CD14-positive monocyte (primary cell): ENCODE measurements at regions not wholly inside any gene's neighbourhood (a gene's known extent, or its start where the extent isn't known, plus 50 kb on each side); places are given as distances from the start of the nearest gene placed in this dataset.

ENCODE experiments used
- DNase-seq, 3 donors: peaks; one replicate each; pipeline ENCODE4 v3.0.0-alpha.2; 2011 to 2022
- H2AFZ ChIP-seq: 2 replicates; pipeline ENCODE4 v1.6.0; 2012; ENCODE audit warnings: mild to moderate bottlenecking, low read depth, low read length, inconsistent platforms; ENCODE audit not compliant: insufficient read depth, poor library complexity, severe bottlenecking
- H3K27ac ChIP-seq, 2 donors: 1 replicate in 1 of 2; 2 replicates in 1 of 2; pipeline ENCODE4 v1.5.1; 2012 to 2013; ENCODE audit warnings: low read length in 2 of 2, control low read depth in 1 of 2, inconsistent platforms in 1 of 2, low read depth in 1 of 2, mild to moderate bottlenecking in 1 of 2
- H3K27me3 ChIP-seq, 2 donors: one replicate each; pipeline versions ENCODE4 v1.6.0 to v1.6.1; 2011 to 2013; ENCODE audit warnings: low read length in 2 of 2; ENCODE audit not compliant: control insufficient read depth in 2 of 2, insufficient read depth in 2 of 2
- H3K36me3 ChIP-seq, 2 donors: replicated peaks in 1 of 2; 1 replicate in 1 of 2; 2 replicates in 1 of 2; pipeline versions ENCODE4 v1.5.1 to v1.6.1; 2012 to 2013; ENCODE audit warnings: low read length in 2 of 2, control low read depth in 1 of 2, inconsistent platforms in 1 of 2, mild to moderate bottlenecking in 1 of 2; ENCODE audit not compliant: insufficient read depth in 2 of 2, control insufficient read depth in 1 of 2
- H3K4me1 ChIP-seq, 2 donors: 1 replicate in 1 of 2; 2 replicates in 1 of 2; pipeline versions ENCODE4 v1.5.1 to v1.6.1; 2012 to 2013; ENCODE audit warnings: low read length in 2 of 2, control low read depth in 1 of 2, inconsistent platforms in 1 of 2, mild to moderate bottlenecking in 1 of 2, moderate library complexity in 1 of 2; ENCODE audit not compliant: insufficient read depth in 2 of 2, control insufficient read depth in 1 of 2
- H3K4me2 ChIP-seq: replicated peaks from 2 replicates; pipeline ENCODE3; 2012; ENCODE audit warnings: low read length, moderate library complexity, mild to moderate bottlenecking; ENCODE audit not compliant: poor library complexity, severe bottlenecking; ENCODE audit errors: extremely low read depth
- H3K4me3 ChIP-seq, 3 experiments: fragments of 200-600 bp in 1 of 3; sonication (generic) in 1 of 3; replicated peaks in 1 of 3; 1 replicate in 2 of 3; 2 replicates in 1 of 3; pipeline ENCODE4 v1.5.1; 2011 to 2013; ENCODE audit warnings: low read length in 3 of 3, mild to moderate bottlenecking in 3 of 3, control low read depth in 2 of 3, low read depth in 2 of 3, inconsistent platforms in 1 of 3, moderate library complexity in 1 of 3
- H3K79me2 ChIP-seq: 2 replicates; pipeline ENCODE4 v1.6.0; 2012; ENCODE audit warnings: mild to moderate bottlenecking, control low read depth, inconsistent platforms, low read length, moderate library complexity; ENCODE audit not compliant: insufficient read depth
- H3K9ac ChIP-seq: 2 replicates; pipeline ENCODE4 v1.6.0; 2017; ENCODE audit warnings: low read length, mild to moderate bottlenecking; ENCODE audit not compliant: insufficient read depth, poor library complexity, severe bottlenecking
- H3K9me3 ChIP-seq, 2 donors: replicated peaks in 1 of 2; 1 replicate in 1 of 2; 2 replicates in 1 of 2; pipeline versions ENCODE4 v1.5.1 to v1.6.1; 2012 to 2013; ENCODE audit warnings: low read length in 2 of 2, control low read depth in 1 of 2; ENCODE audit not compliant: control insufficient read depth in 1 of 2, insufficient read depth in 1 of 2
- H4K20me1 ChIP-seq: 2 replicates; pipeline ENCODE4 v1.6.0; 2012; ENCODE audit warnings: mild to moderate bottlenecking, low read length, control low read depth, moderate library complexity; ENCODE audit not compliant: insufficient read depth
- H3K27ac Mint-ChIP-seq, 7 donors: one replicate each; pipeline ENCODE4 v1.8.0; 2020; ENCODE audit warnings: mild to moderate bottlenecking in 7 of 7, mixed read lengths in 7 of 7, moderate library complexity in 6 of 7, inconsistent platforms in 2 of 7
- H3K27me3 Mint-ChIP-seq, 3 donors: one replicate each; pipeline ENCODE4 v1.8.0; 2021 to 2022; ENCODE audit warnings: low read depth in 3 of 3, mild to moderate bottlenecking in 3 of 3, mixed read lengths in 3 of 3, moderate library complexity in 3 of 3, inconsistent platforms in 1 of 3
- H3K36me3 Mint-ChIP-seq, 2 donors: one replicate each; pipeline ENCODE4 v1.8.0; 2020; ENCODE audit warnings: mixed read lengths in 2 of 2, inconsistent platforms in 1 of 2, mild to moderate bottlenecking in 1 of 2
- H3K4me1 Mint-ChIP-seq: one replicate; pipeline ENCODE4 v1.8.0; 2020; ENCODE audit warnings: mild to moderate bottlenecking, mixed read lengths
- H3K4me3 Mint-ChIP-seq, 2 donors: one replicate each; pipeline ENCODE4 v1.8.0; 2020; ENCODE audit warnings: mild to moderate bottlenecking in 2 of 2, mixed read lengths in 2 of 2, moderate library complexity in 1 of 2
- H3K9me3 Mint-ChIP-seq, 7 donors: one replicate each; pipeline ENCODE4 v1.8.0; 2020 to 2022; ENCODE audit warnings: mixed read lengths in 7 of 7, mild to moderate bottlenecking in 6 of 7, moderate library complexity in 6 of 7, inconsistent platforms in 2 of 7
- WGBS: methylation state at CpG from one replicate; pipeline ENCODE4 v1.1.5; 2013; ENCODE audit warnings: missing lambda C conversion rate; ENCODE audit not compliant: insufficient coverage; 5-methylcytosine and 5-hydroxymethylcytosine counted together
- intact Hi-C, 2 donors: fragments of 100-400 bp; cut with micrococcal nuclease; formaldehyde crosslinking; loops; one replicate each; pipeline versions ENCODE4 v1.15.0 to v1.15.1; 2023
- TF ChIP-seq, protein P1 (sequence below): fragments of 200-600 bp; IDR thresholded peaks from one replicate; pipeline ENCODE4 v1.8.0; 2022; ENCODE audit warnings: antibody characterized with exemption, mild to moderate bottlenecking

DNA sequence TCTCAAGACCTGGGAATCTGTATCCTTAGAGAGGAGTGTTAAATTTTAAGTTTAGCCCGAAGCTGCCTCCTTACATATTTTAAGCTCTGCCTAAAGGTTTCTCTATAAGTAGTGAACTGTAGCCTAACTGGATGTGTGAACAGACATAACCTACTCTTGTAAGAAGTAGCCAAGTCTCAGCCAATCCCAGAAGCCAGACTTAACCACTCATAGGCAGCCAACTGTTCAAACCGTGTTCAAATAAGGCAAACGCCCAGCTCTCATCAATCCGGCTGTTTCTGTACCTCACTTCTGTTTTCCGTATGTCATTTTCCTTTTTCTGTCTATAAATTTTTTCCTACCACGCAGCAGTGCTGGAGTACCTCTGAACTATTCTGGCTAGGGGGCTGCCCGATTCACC, 58.7 kb upstream of the HRH2 start:
- Mint-ChIP-seq H3K9me3 (peaks cover 1 to 6% (median 3%) of the 10 kb centered on the region in 7 donors), H3K36me3 (peaks cover 0 to 1% of the 10 kb centered on the region in 2 donors), H3K4me3 (no peak overlapping the region), H3K27me3 (peaks cover 20 to 40% (median 22%) of the 10 kb centered on the region in 3 donors), H3K27ac (no peak overlapping the region), H3K4me1 (peaks cover 3% of the 10 kb centered on the region)
- H3K79me2 ChIP-seq = no peaks in the 10 kb centered on the region
- no peak for DNase-seq
- H3K27ac ChIP-seq = no peak overlapping the region
- H3K9me3 ChIP-seq = peaks cover 0 to 2% of the 10 kb centered on the region in 2 donors
- peaks cover 0 to 5% of the 10 kb centered on the region in 2 donors for H3K27me3 ChIP-seq
- no peak overlapping the region for H3K4me2 ChIP-seq
- no peak overlapping the region for H3K9ac ChIP-seq
- H3K4me3 ChIP-seq = no peak overlapping the region
- H4K20me1 ChIP-seq = no peaks in the 10 kb centered on the region
- intact Hi-C loops = no loop called here
- H2AFZ ChIP-seq = no peak overlapping the region
- 20% methylated on average over 3 of the region's 7 CpGs for WGBS
- TF ChIP-seq, protein P1, sequence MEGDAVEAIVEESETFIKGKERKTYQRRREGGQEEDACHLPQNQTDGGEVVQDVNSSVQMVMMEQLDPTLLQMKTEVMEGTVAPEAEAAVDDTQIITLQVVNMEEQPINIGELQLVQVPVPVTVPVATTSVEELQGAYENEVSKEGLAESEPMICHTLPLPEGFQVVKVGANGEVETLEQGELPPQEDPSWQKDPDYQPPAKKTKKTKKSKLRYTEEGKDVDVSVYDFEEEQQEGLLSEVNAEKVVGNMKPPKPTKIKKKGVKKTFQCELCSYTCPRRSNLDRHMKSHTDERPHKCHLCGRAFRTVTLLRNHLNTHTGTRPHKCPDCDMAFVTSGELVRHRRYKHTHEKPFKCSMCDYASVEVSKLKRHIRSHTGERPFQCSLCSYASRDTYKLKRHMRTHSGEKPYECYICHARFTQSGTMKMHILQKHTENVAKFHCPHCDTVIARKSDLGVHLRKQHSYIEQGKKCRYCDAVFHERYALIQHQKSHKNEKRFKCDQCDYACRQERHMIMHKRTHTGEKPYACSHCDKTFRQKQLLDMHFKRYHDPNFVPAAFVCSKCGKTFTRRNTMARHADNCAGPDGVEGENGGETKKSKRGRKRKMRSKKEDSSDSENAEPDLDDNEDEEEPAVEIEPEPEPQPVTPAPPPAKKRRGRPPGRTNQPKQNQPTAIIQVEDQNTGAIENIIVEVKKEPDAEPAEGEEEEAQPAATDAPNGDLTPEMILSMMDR = no peak
- H3K36me3 ChIP-seq = no peaks in the 10 kb centered on the region
- H3K4me1 ChIP-seq = no peaks in the 10 kb centered on the region

DNA sequence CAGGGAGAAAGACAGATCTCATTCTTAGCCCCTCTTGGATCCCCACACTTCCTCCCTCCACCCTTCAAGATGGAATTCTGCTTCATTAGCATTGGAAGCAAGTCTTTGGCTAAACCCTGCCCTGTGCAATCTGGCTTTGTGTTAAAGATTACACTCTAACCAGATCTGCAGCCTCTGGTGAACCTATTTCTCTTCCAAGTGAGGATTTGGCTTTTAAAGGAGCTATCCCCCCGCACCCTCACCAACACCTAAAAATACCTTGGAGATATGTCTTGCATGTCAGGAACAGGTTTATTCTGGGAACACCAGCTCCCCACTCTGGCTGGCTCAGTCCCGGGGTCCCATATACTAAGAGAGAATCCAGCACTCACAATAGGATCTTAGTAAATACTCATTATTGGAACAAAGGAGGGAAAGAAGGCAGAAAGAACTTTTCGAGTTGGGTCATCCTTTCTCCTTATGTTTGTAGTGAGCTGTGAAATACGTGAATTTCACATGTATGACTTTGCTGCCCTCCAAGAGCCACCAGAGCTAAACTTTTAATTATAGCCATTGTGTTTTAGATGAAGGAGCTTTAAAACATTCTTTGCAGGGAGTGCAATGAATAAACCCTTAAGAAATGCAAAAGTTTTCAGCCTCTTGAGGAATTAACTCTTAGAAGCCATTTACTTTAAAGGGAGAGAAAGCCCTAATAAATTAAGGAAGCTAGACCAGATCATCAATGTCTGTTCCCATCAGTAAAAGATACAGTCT, 53.7 kb upstream of the HRH2 start:
- Mint-ChIP-seq H3K4me1 (peaks cover 13% of the 10 kb centered on the region), H3K36me3 (peaks cover 0 to 2% of the 10 kb centered on the region in 2 donors), H3K9me3 (peaks cover 0 to 5% (median 2%) of the 10 kb centered on the region in 7 donors), H3K27ac (no peak overlapping the region), H3K4me3 (no peak overlapping the region), H3K27me3 (peaks cover 17 to 35% (median 19%) of the 10 kb centered on the region in 3 donors)
- Histone ChIP-seq H3K4me3 (no peak overlapping the region), H3K9ac (no peak overlapping the region), H3K27ac (no peak overlapping the region), H4K20me1 (no peaks in the 10 kb centered on the region), H3K27me3 (peaks cover 0 to 7% of the 10 kb centered on the region in 2 donors), H3K4me2 (no peak overlapping the region), H3K9me3 (no peaks in the 10 kb centered on the region), H3K4me1 (no peaks in the 10 kb centered on the region), H3K79me2 (no peaks in the 10 kb centered on the region), H2AFZ (no peak overlapping the region), H3K36me3 (no peaks in the 10 kb centered on the region)
- TF ChIP-seq, protein P1 = no peak
- intact Hi-C loops = no loop called here
- no CpG with 5 or more reads among the region's 4 CpGs for WGBS
- DNase-seq = no peak
